ENCODE measurements at regions not wholly inside any gene's neighbourhood (a gene's known extent, or its start where the extent isn't known, plus 50 kb on each side); places are given as distances from the start of the nearest gene placed in this dataset.

DNA sequence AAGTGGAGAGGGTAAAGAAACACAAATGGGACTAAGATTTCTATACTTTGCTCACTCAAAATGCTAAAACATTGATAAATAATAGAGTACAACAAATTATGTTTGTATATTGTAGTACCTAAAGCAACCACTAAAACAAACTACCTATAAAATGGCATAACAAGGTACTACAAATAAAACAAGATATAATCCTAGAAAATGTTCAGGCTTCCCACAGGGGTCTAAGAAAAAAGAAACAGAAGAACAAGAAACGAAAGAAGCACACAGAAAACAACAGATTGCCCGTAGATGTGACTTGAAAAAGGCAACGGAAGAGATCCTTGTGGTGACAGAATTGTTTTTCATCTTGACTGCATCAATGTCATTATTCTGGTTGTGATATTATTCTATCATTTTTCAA lies 63.3 kb upstream of the ADGRL4 start:
- Histone ChIP-seq H3K27me3 (no peaks in the 10 kb centered on the region), H3K27ac (no peak overlapping the region), H3K4me3 (no peak overlapping the region), H3K4me1 (no peaks in the 10 kb centered on the region), H3K36me3 (no peaks in the 10 kb centered on the region), H3K9me3 (no peaks in the 10 kb centered on the region)
- no peak for DNase-seq (ENCODE audit: low spot score)
- TF ChIP-seq, protein P1, sequence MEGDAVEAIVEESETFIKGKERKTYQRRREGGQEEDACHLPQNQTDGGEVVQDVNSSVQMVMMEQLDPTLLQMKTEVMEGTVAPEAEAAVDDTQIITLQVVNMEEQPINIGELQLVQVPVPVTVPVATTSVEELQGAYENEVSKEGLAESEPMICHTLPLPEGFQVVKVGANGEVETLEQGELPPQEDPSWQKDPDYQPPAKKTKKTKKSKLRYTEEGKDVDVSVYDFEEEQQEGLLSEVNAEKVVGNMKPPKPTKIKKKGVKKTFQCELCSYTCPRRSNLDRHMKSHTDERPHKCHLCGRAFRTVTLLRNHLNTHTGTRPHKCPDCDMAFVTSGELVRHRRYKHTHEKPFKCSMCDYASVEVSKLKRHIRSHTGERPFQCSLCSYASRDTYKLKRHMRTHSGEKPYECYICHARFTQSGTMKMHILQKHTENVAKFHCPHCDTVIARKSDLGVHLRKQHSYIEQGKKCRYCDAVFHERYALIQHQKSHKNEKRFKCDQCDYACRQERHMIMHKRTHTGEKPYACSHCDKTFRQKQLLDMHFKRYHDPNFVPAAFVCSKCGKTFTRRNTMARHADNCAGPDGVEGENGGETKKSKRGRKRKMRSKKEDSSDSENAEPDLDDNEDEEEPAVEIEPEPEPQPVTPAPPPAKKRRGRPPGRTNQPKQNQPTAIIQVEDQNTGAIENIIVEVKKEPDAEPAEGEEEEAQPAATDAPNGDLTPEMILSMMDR (IDR thresholded peaks at IDR 0.05): peak in 1 of 2 donors; percentile 41

DNA sequence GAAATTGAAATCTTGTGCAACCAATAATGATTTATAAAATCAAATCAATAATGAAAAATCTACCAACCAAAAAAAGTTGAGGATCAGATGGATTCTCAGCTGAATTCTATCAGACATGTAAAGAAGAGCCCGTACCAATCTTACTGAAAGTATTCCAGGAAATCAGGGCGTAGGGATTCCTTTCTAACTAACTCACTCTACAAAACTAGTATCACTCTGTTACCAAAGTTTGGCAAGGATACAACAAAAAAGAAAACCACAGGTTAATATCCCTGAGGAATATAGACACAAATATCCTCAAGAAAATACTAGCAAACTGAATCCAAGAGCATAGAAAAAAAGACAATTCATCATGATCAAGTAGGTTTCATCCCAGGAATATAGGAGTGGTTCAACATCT lies 52.8 kb upstream of the ADGRL4 start:
- Histone ChIP-seq H3K4me3 (no peak overlapping the region), H3K36me3 (no peaks in the 10 kb centered on the region), H3K27me3 (no peaks in the 10 kb centered on the region), H3K9me3 (peaks cover 0 to 23% of the 10 kb centered on the region in 2 donors), H3K27ac (no peak overlapping the region), H3K4me1 (no peaks in the 10 kb centered on the region)
- no peak for DNase-seq (ENCODE audit: low spot score)
- TF ChIP-seq, protein P1 (IDR thresholded peaks at IDR 0.05): no peak

Data from right atrium auricular region (tissue), 2 donors.